ENCODE measurements at regions not wholly inside any gene's neighbourhood (a gene's known extent, or its start where the extent isn't known, plus 50 kb on each side); places are given as distances from the start of the nearest gene placed in this dataset.

DNA sequence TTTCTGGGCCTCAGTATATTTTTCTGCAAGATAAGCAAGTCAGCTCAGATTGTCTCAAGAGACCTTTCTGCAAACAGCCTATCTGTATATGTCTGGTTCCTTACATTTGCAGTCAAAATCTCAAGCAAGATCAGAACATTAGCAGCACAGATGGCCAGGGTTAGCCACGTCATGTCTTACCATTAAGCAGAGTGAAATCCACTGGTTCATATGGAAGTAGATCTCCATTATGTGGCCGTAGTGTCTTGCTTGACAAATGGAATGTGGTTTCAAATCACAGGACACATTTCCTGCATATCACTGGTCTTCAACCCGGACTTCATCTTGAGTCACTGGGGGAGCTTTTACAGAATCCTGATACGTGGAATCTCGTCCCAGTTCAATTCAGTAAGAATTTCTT, 500.2 kb downstream of the FBXO15 start:
- TF ChIP-seq CTCF (IDR thresholded peaks at IDR 0.05): no peak
- no peak for TF ChIP-seq POLR2A (IDR thresholded peaks at IDR 0.05)

All from thyroid gland (tissue), 4 donors.